Heart left ventricle (tissue), 13 donors: ENCODE measurements at regions not wholly inside any gene's neighbourhood (a gene's known extent, or its start where the extent isn't known, plus 50 kb on each side); places are given as distances from the start of the nearest gene placed in this dataset.

Experiments used
- CTCF ChIP-seq, 12 donors: fragments of 200-600 bp; sonication (generic) in 4 of 12; IDR thresholded peaks; one replicate each; pipeline versions ENCODE4 v1.5.0 to v1.8.0; 2018 to 2022; ENCODE audit warnings: antibody characterized with exemption in 12 of 12, mild to moderate bottlenecking in 5 of 12
- POLR2A ChIP-seq, 2 donors: fragments of 450-650 bp; IDR thresholded peaks; one replicate each; pipeline ENCODE4 v1.6.1; 2017; ENCODE audit warnings: antibody characterized with exemption in 2 of 2, mild to moderate bottlenecking in 2 of 2, moderate library complexity in 2 of 2
- donor health status: ischemic (EF 13 %, LVEDD 7.1; RV severe dilation, severe dysfunction).
- donor health status: DM: no; HTN: yes; CAD: no.
- donor health status: DM: no; HTN: no; CAD: no.
- donor health status: ischemic (EF 25% LVEDD 6.9; RV normal size, moderate dysfunction).
- donor health status: ischemic (EF 25% LVEDD 5.7; RV mildly dilated, moderate dysfunction).
- donor health status: ischemic (EF 35%, LVEDD 5.7; RV mildly dilated, moderate dysfunction).
- donor health status: nonischemic (EF 11% LVEDD 7.7; RV severe dilation, severe dysfunction).
- donor health status: DM: yes; HTN: yes; CAD: no.
- donor health status: PGD.
- donor health status: ischemic (EF 29% LVEDD 5.4; RV normal size, mild dysfunction).
- donor health status: nonischemic (EF 23%, LVEDD 6.1; RV moderate dilation, normal function).

GRCh38 chr2:210844016-210844415 is 287.6 kb downstream of the CPS1 start:
- TF ChIP-seq POLR2A (IDR thresholded peaks at IDR 0.05) = no peak
- no peak for TF ChIP-seq CTCF (IDR thresholded peaks at IDR 0.05)
